Prostate gland (tissue), 2 donors: ENCODE measurements at regions not wholly inside any gene's neighbourhood (a gene's known extent, or its start where the extent isn't known, plus 50 kb on each side); places are given as distances from the start of the nearest gene placed in this dataset.

Experiments used
- DNase-seq: peaks from one replicate; pipeline ENCODE4 v3.0.0-alpha.2; 2019; ENCODE audit warnings: low spot score
- H3K27ac ChIP-seq, 2 donors: fragments of 200-600 bp; sonication (generic); 2 replicates each; pipeline ENCODE4 v1.5.1; 2017 to 2019
- H3K27me3 ChIP-seq: fragments of 200-600 bp; sonication (generic); replicated peaks from 2 replicates; pipeline ENCODE4 v1.5.1; 2019; ENCODE audit not compliant: insufficient read depth
- H3K36me3 ChIP-seq, 2 donors: fragments of 200-600 bp; sonication (generic); 1 replicate in 1 of 2; 2 replicates in 1 of 2; pipeline versions ENCODE4 v1.5.1 to v1.8.1; 2017 to 2019
- H3K4me1 ChIP-seq: fragments of 200-600 bp; sonication (generic); replicated peaks from 2 replicates; pipeline ENCODE4 v1.5.1; 2019
- H3K4me3 ChIP-seq, 2 donors: fragments of 200-600 bp; sonication (generic); 2 replicates each; pipeline ENCODE4 v1.5.1; 2017 to 2019
- H3K9me3 ChIP-seq: fragments of 200-600 bp; sonication (generic); 2 replicates; pipeline ENCODE4 v1.5.1; 2017
- POLR2A ChIP-seq: fragments of 450-650 bp; IDR thresholded peaks from one replicate; pipeline ENCODE4 v1.6.1; 2016; ENCODE audit warnings: antibody characterized with exemption, mild to moderate bottlenecking
- POLR2AphosphoS5 ChIP-seq: sonication (generic); formaldehyde crosslinking; IDR thresholded peaks from one replicate; pipeline ENCODE4 v1.6.1; 2017; ENCODE audit warnings: antibody characterized with exemption
- WGBS: methylation state at CpG from one replicate; pipeline ENCODE4 v1.1.5; 2018; 5-methylcytosine and 5-hydroxymethylcytosine counted together
- intact Hi-C: fragments of 100-400 bp; cut with DNase I; formaldehyde crosslinking; loops from one replicate; pipeline ENCODE4 v1.14.2; 2022
- TF ChIP-seq, protein P1 (sequence below), 4 experiments: fragments of 200-600 bp in 2 of 4; fragments of 450-650 bp in 2 of 4; sonication (generic) in 2 of 4; IDR thresholded peaks; 1 replicate in 3 of 4; 2 replicates in 1 of 4; pipeline ENCODE4 v1.5.1; 2016 to 2019; ENCODE audit warnings: antibody characterized with exemption in 4 of 4, mild to moderate bottlenecking in 2 of 4, moderate library complexity in 2 of 4

DNA sequence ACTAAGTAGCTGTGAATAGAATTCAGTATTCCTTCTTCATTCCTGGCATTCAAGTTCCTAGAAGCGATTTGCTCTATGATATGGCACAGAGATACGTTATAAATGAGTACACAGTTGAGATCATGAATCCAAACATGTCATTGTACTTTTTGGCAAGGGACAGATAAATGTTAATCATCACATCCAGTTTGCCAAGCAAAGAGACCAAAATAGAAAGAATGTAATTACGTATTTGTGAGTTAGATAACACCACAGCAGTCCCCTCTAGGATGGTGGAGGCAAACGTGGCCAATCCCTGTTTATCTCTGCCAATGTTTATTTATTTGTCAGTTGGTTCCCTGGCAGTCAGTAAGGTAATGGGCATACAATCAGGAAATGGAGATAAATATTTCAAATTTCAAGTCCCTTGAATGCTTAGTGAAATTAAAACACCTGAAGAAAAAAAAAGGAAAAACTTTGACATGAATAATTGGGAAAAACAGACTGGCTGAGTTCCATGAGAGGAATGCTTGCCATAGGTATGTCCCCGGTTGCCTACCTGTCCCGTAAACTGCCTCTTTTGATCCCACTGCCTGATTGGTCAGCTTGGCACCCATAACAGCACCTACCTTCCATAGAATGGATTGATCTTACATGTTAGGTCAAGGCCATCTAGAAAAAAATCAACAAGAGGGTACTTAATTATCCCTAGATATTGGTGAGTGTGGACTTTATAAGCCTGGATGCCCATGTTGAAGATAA, 451.1 kb upstream of the NETO1 start:
- no peak for TF ChIP-seq POLR2AphosphoS5
- TF ChIP-seq, protein P1, sequence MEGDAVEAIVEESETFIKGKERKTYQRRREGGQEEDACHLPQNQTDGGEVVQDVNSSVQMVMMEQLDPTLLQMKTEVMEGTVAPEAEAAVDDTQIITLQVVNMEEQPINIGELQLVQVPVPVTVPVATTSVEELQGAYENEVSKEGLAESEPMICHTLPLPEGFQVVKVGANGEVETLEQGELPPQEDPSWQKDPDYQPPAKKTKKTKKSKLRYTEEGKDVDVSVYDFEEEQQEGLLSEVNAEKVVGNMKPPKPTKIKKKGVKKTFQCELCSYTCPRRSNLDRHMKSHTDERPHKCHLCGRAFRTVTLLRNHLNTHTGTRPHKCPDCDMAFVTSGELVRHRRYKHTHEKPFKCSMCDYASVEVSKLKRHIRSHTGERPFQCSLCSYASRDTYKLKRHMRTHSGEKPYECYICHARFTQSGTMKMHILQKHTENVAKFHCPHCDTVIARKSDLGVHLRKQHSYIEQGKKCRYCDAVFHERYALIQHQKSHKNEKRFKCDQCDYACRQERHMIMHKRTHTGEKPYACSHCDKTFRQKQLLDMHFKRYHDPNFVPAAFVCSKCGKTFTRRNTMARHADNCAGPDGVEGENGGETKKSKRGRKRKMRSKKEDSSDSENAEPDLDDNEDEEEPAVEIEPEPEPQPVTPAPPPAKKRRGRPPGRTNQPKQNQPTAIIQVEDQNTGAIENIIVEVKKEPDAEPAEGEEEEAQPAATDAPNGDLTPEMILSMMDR (IDR thresholded peaks at IDR 0.05) = no peak
- TF ChIP-seq POLR2A = no peak
- WGBS = 25% methylated on average over 6 of the region's 6 CpGs
- Histone ChIP-seq H3K9me3 (no peaks in the 10 kb centered on the region), H3K27me3 (no peaks in the 10 kb centered on the region), H3K27ac (no peak overlapping the region), H3K4me3 (no peak overlapping the region), H3K4me1 (no peaks in the 10 kb centered on the region), H3K36me3 (no peaks in the 10 kb centered on the region)
- DNase-seq = no peak
- intact Hi-C loops = no loop called here

DNA sequence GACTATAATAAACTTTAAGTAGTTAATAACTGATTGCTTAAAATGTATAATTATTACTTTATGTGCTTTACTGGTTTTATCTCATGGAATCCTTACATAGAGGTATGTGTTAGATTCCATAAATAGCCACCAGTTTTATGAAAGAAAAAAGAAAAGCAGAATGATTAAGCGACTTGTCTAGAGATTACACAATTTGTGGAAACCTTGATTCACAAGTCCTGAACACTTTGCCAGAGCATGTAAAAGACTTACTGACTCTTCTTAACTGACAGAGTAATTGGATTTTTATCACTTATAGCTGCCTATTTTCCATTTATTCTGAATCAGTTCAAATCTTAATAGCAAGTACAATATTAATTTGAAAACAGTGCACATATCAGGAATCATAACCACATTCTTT, 448.7 kb upstream of the NETO1 start:
- Histone ChIP-seq H3K36me3 (no peaks in the 10 kb centered on the region), H3K27me3 (no peaks in the 10 kb centered on the region), H3K27ac (no peak overlapping the region), H3K4me1 (no peaks in the 10 kb centered on the region), H3K9me3 (no peaks in the 10 kb centered on the region), H3K4me3 (no peak overlapping the region)
- TF ChIP-seq POLR2AphosphoS5 (no peak), POLR2A (no peak)
- TF ChIP-seq, protein P1 (IDR thresholded peaks at IDR 0.05) = no peak
- intact Hi-C loops = no loop called here
- DNase-seq = no peak
- 64% methylated on average over 1 of the region's 1 CpG for WGBS

DNA sequence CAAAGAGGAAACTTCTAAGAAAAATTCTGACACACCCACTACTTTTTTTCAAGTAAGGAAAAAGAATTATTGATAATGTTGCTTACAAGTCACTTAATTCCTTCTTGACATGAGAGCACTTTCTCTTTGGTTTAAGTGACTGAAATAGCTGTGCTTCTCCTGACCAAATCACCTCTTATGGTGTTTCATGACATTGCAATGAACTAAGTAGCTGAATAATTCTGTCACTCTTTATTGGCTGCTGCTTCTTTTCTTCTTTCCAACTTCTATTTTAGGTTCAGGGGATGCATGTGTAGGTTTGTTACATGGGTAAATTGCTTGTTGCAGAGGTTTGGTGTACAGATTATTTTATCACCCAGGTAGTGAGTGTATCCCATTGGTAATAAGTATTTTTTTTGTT, 447.6 kb upstream of the NETO1 start:
- H3K27ac ChIP-seq = no peak overlapping the region
- no peak for DNase-seq
- H3K27me3 ChIP-seq = no peaks in the 10 kb centered on the region
- H3K36me3 ChIP-seq = no peaks in the 10 kb centered on the region
- no peaks in the 10 kb centered on the region for H3K4me1 ChIP-seq
- intact Hi-C loops = no loop called here
- no peak overlapping the region for H3K4me3 ChIP-seq
- TF ChIP-seq, protein P1 (IDR thresholded peaks at IDR 0.05) = no peak
- TF ChIP-seq POLR2AphosphoS5 (no peak), POLR2A (no peak)
- no peaks in the 10 kb centered on the region for H3K9me3 ChIP-seq

DNA sequence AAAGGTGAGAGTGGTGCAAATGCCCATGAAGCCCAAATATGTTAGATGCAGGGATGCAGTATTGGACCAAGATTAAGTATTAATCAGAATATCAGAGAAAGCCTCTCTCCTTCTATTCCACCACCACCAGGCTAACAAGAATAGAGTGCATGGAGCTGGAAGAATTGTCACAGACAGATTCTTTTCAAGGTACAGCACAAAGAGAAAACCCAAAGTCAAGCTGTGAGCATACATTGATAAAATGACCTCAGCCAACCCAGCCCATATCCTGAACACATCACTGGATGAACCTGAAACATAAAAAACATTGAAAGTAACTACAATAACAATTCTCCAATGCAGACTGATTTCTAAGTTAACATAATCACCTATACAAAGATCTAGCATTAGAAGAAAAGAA, 445.7 kb upstream of the NETO1 start:
- Histone ChIP-seq H3K4me3 (no peak overlapping the region), H3K27me3 (no peaks in the 10 kb centered on the region), H3K27ac (no peak overlapping the region), H3K9me3 (no peaks in the 10 kb centered on the region), H3K36me3 (no peaks in the 10 kb centered on the region), H3K4me1 (no peaks in the 10 kb centered on the region)
- DNase-seq = no peak
- TF ChIP-seq, protein P1 (IDR thresholded peaks at IDR 0.05) = no peak
- TF ChIP-seq POLR2AphosphoS5 (no peak), POLR2A (no peak)
- intact Hi-C loops = no loop called here

DNA sequence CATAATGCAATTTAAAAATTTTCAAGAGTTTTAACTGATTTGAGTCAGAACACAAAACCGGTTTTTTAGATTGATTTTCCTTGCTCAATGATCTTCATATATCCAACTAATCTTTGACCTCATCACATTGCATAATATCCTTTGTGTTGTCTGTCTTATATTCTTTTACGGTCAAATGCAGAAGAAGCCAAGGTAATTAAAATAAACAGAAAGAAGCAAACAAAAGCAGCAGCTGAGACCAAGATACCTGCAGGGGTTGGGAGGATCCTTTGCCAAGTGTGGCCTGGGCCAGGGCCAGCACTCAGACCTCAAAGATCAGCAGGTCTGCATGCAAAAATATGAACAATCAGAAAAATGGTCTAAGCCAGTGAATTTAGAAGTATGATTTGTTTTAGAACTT, 428.9 kb upstream of the NETO1 start:
- WGBS = 29% methylated on average over 2 of the region's 2 CpGs
- Histone ChIP-seq H3K27me3 (no peaks in the 10 kb centered on the region), H3K4me3 (no peak overlapping the region), H3K9me3 (no peaks in the 10 kb centered on the region), H3K36me3 (no peaks in the 10 kb centered on the region), H3K4me1 (no peaks in the 10 kb centered on the region), H3K27ac (no peak overlapping the region)
- intact Hi-C loops = no loop called here
- no peak for DNase-seq
- TF ChIP-seq POLR2AphosphoS5 = no peak
- TF ChIP-seq, protein P1 (IDR thresholded peaks at IDR 0.05) = no peak
- TF ChIP-seq POLR2A = no peak
